Stimulated activated CD4-positive, alpha-beta T cell treated with anti-CD3 and anti-CD28 coated beads, Interleukin-2, amount 100 ng/mL, for 24 hours (primary cell): ENCODE measurements at regions not wholly inside any gene's neighbourhood (a gene's known extent, or its start where the extent isn't known, plus 50 kb on each side); places are given as distances from the start of the nearest gene placed in this dataset.

Source experiments
- DNase-seq, 2 donors: peaks; one replicate each; pipeline ENCODE4 v3.0.0-alpha.2; 2020

GRCh38 chr18:45169610-45170009 lies 445.7 kb upstream of the SLC14A2 start:
- DNase-seq, result no peak

- no peak for DNase-seq
Observed at GRCh38 chr18:45171679-45172191, 443.5 kb upstream of the SLC14A2 start.

DNA sequence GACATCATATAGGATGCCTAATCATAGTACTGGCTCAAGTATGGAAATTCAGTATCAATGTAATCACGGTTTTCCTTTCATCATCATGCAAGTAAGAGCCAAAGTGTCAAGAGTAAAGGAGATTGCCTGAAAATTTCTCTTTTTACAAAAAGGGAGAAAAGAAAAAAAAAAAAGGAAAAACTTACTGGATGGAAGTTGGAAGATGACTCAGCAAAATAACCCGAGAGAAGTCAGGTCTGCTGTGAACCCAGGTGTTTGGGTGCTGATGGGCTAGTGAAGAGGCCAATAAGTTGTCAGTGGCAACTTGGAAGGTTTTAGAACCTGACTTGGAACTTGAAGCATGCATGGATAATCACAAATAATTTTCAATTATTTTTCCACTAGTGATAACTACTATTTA lies 441.9 kb upstream of the SLC14A2 start:
- no peak for DNase-seq

DNA sequence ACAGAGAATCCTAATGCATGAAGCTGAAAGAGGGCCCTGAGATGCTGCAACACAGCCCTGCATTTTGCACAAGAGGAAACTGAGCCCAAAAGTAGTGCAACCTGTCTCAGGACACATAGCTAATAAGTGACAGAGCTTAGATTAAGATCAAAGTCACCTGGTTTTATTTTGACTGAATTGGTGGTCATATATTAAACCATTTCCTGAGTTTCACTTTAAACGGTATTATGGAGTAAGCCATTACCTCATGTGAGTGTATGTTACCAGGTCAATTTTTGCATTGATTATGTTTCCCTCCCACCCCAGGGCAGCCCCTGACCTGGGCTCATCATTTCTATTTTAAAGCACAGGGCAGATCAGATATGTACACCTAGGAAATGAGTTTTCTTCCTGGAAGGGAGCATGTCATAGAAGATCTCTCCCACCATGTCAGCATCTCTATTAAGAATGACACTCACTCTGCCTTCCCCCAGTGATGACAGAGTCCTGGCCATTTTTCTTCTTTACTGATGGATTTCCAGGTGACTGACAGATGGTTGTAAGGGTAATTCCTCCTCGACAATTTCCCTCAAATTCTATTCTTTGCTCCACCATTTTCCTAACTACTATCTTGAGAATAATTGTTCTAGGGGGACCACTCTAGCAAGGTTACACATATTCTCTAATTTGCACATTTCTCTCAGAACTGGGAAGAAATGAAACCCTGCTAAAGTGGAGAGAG lies 441.3 kb upstream of the SLC14A2 start:
- DNase-seq, result no peak

- DNase-seq, result no peak
Observed at GRCh38 chr18:45174629-45175136, 440.6 kb upstream of the SLC14A2 start.

- no peak for DNase-seq
Observed at GRCh38 chr18:45175511-45175910, 439.8 kb upstream of the SLC14A2 start.

GRCh38 chr18:45186832-45187231 lies 428.4 kb upstream of the SLC14A2 start:
- no peak for DNase-seq

GRCh38 chr18:45191795-45192194 lies 423.5 kb upstream of the SLC14A2 start:
- no peak for DNase-seq

DNA sequence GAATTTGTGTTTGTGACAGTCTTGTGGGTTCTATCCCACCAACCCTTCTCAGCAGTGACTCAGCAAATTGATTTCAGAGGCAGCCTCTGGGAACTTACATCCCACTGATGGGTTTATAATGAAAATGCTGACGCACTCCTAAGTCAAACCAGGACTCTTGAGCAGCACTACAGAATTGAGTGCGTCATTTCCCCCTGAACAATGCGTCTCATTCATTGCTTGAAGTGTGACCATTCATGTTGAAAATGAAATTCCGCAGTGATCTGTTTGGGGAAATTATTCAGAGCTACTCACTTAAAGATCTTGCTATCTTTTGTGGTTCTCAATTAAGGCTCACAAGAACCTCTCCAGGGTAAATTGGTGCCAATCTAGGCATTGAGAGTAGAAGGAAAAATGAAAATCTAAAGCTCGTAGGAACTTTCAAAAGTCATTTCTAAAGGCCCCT lies 417.7 kb upstream of the SLC14A2 start:
- DNase-seq, result no peak

- DNase-seq, result no peak
Observed at GRCh38 chr18:45198526-45198925, 416.8 kb upstream of the SLC14A2 start.

DNA sequence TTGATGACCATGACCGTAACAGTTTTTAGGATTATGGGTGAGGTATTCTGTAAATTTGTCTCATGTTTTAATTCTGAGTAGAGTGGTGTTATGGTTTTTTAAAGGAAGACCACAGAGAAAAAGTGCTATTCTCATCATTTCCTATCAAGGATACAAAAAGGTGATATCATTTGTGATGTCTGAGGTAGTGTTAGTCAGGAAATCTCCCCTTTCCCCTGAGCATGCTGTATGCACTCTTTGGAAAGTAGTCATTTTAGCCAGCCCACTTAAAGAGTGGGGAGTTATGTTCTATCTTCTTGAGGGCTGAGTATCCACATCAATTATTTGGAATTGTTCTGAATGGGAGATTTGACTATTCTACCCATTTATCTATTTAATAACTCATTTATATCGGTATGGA lies 414.2 kb upstream of the SLC14A2 start:
- DNase-seq, result no peak

GRCh38 chr18:45201489-45201888 lies 413.8 kb upstream of the SLC14A2 start:
- no peak for DNase-seq

DNA sequence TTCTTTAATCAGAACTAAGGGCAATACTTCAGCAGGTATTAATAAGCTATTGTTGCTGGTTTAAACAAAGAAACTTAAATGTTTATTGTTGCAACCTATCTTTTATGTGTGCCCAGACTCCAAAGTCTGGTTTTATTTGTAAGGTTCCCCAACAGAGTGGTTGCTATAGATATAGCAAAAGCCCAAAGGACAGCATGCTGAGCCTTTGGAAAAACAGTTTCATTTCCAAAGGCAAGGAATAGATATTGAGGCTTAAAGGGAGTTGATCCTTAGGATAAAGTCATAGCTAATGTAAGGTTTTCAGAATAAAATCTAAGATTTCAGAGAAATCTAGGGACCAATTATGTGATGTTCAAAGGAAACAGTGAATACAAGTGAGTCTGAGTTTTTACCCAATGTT lies 413.2 kb upstream of the SLC14A2 start:
- DNase-seq, result no peak

GRCh38 chr18:45203677-45204076 lies 411.6 kb upstream of the SLC14A2 start:
- no peak for DNase-seq

- DNase-seq, result no peak
Observed at GRCh38 chr18:45207328-45207727, 407.9 kb upstream of the SLC14A2 start.

DNA sequence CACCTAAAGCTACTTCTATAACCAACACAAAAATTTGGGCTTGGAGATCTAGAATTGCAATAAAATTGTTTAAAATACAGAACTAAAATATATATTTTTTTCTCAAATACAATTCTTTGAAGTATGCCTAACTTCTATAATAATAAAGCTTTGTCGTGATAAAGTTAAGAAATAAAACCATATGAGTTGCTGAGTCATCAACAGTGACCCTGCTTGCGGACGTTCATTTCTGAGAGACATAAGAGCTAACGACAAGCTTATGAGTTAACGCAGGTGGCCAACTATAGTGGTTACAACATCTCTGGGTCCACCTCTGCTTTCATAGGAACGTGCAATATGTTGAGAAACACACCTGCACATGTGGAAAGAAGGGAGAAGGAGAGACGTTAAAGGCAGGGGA lies 407.1 kb upstream of the SLC14A2 start:
- DNase-seq, result no peak

DNA sequence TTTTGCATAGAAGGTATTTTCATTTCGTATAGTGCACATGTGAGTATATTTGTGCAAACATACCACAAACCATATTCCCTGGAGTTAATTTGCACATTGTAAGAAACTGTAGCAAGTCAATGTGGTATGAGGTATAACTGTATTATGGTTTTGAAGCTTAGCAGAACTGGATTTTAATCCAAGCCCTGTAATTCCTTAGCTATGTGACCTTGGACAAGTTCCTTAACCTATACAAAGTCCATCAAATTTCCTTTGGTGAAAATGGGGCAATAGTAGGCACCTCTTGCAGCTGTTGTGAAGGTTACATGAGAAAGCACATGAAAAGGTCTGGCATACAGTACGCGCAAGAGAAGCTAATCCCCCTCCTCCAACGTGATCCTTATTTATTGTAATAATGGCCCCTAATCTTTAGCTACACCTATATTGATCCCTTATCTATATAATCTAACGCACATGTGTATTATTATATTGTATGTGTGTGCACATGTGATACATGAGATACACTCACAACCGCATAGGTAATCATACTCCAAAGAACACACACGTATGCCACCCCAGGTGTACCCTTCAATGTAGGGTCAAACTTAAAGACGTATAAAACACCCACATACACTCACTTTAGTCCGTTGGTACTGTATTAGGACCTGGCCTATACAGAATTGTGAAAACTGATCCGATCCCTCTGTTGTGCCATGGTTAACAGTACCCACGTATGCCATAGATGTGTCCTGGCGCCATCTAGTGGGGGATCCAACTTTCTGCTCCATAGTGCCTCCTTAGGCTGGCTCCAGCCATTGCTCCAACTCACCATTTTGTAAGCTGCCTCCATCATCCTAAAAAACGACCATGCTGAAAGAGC lies 402.9 kb upstream of the SLC14A2 start:
- peak; percentile 75 to 78 for DNase-seq

- no peak for DNase-seq
Observed at GRCh38 chr18:45213040-45213333, 402.3 kb upstream of the SLC14A2 start.

DNA sequence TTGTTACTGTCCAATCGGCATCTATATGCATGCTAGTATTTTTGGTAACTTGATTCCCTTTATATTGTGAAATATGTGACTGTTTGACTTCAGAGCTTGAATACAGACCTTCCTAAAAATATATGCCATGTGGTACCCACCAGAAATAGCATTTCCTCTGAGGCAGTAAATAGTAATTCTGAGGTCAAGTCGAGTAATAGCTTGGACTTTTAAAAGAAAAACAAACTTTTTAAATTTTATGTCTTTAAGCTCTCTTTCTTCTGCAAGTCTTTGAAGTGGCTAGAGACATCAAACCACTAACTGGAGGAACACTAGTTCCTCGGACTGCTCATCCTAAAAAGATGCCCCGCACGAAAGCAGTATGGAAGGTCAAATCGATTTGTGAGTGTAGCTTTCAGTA lies 396.8 kb upstream of the SLC14A2 start:
- no peak for DNase-seq

- no peak for DNase-seq
Observed at GRCh38 chr18:45221363-45221762, 393.9 kb upstream of the SLC14A2 start.

DNA sequence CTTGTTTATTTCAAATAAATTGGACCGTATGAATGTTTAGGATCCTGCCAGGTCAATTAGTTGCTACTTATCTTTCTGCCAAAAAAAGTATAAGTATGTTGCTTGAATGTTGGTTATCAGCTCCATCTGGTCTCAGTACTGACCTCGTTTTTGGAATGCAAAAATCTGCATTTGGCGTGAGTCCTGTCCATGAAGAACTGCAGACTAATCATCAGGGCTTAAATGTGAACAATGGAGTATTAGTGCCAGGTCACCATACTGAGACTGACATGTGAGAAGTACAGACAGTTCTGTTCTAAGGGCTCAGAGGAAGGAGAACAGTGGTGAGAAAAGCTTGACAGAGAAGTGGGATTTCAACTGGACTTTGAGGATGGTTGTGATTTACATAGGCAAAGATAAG lies 393.1 kb upstream of the SLC14A2 start:
- no peak for DNase-seq

DNA sequence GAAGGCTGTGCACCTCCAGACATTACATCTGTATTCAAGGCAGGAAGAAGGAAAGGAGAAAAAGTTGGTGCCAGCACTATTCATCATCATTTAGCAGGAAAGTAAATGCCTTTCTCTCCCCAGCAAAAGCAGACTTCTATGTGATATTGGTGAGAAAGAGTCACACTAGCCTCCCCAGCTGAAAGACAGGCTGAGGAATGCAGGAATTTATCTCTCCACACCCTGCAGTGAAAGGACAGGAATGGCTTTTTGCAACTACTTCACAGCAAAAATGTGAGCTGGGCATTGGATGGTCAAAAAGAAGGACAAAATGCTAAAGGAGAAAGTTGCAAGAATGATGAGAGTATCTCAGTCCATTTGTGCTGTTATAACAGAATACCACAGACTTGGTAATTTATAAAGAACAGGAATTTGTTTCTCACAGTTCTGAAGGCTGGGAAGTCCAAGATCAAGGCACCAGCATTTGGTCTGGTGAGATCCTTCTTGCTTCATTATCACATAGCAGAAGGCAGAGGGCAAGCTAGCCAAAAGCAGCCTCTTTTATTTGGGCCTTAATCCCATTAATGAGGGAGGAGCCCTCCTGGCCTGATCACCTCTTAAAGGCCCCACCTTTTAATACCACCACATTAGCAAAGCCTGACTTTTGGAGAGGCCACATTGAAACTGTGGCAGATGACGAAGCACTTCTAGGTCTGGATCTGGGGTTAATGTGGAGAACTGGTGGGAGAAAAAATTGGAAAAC lies 388.1 kb upstream of the SLC14A2 start:
- DNase-seq, result no peak

- DNase-seq, result no peak
Observed at GRCh38 chr18:45228796-45229388, 386.4 kb upstream of the SLC14A2 start.
